Panc1 (cell line): ENCODE measurements at regions not wholly inside any gene's neighbourhood (a gene's known extent, or its start where the extent isn't known, plus 50 kb on each side); places are given as distances from the start of the nearest gene placed in this dataset.

Experiments used
- ATAC-seq: fragments of 200-7000 bp; cut with Tn5 transposase; 2 replicates; pipeline ENCODE4 v1.9.1; 2020; ENCODE audit warnings: mild to moderate bottlenecking, moderate library complexity
- BruUV-seq: library from RNA; stranded (reverse); fragments of 400-500 nt; replicated peaks from 2 replicates; lab custom pipeline; 2021; lab: Mats Ljungman, UMichigan
- CTCF ChIA-PET: fragments of 300-600 bp; sonication (Branson Sonifier 250); formaldehyde crosslinking; loops from one replicate; lab custom pipeline; 2022; ENCODE audit warnings: antibody characterized with exemption; lab: Charles Lee
- POLR2A ChIA-PET: fragments of 300-600 bp; sonication (Branson Sonifier 250); formaldehyde crosslinking; loops from one replicate; lab custom pipeline; 2022; ENCODE audit warnings: antibody characterized with exemption; lab: Charles Lee
- DNase-seq: peaks from one replicate; pipeline ENCODE4 v3.0.0-alpha.2; 2010; ENCODE audit warnings: low read depth, low spot score
- H3K27ac ChIP-seq: 2 replicates; pipeline ENCODE4 v1.5.1; 2011; ENCODE audit warnings: mild to moderate bottlenecking, low read length, inconsistent platforms
- H3K27me3 ChIP-seq: fragments of 200-500 bp; sonication (Bioruptor generic); 2 replicates; pipeline ENCODE4 v1.6.0; 2014; ENCODE audit warnings: low read length, inconsistent platforms; ENCODE audit not compliant: control insufficient read depth, insufficient read depth
- H3K36me3 ChIP-seq: fragments of 200-500 bp; sonication (Bioruptor generic); 2 replicates; pipeline ENCODE4 v1.5.1; 2014; ENCODE audit warnings: inconsistent platforms, mild to moderate bottlenecking, low read length, moderate library complexity; ENCODE audit not compliant: control insufficient read depth, insufficient read depth
- H3K4me1 ChIP-seq: 2 replicates; pipeline ENCODE4 v1.5.1; 2011; ENCODE audit warnings: inconsistent platforms, mild to moderate bottlenecking, low read length, moderate library complexity; ENCODE audit not compliant: control insufficient read depth, insufficient read depth
- H3K4me3 ChIP-seq, 2 experiments: 2 replicates each; pipeline ENCODE4 v1.5.1; 2011 to 2012; ENCODE audit warnings: low read depth in 2 of 2, low read length in 2 of 2, mild to moderate bottlenecking in 2 of 2, inconsistent platforms in 1 of 2, moderate library complexity in 1 of 2
- H3K9me3 ChIP-seq: fragments of 200-500 bp; sonication (Bioruptor generic); 2 replicates; pipeline ENCODE4 v1.5.1; 2014; ENCODE audit warnings: low read depth, mild to moderate bottlenecking, inconsistent platforms, low read length, moderate library complexity; ENCODE audit not compliant: control insufficient read depth, insufficient read depth
- POLR2AphosphoS5 ChIP-seq: IDR thresholded peaks from 2 replicates; pipeline ENCODE4 v1.6.1; 2012; ENCODE audit warnings: mild to moderate bottlenecking, low read depth, low read length, moderate library complexity
- SIN3A ChIP-seq: IDR thresholded peaks from 2 replicates; pipeline ENCODE4 v1.6.1; 2012; ENCODE audit warnings: low read depth, mild to moderate bottlenecking, low read length, moderate library complexity, borderline replicate concordance; ENCODE audit not compliant: insufficient read depth
- TCF7L2 ChIP-seq: IDR thresholded peaks from 2 replicates; pipeline ENCODE4 v1.6.1; 2011; ENCODE audit warnings: mild to moderate bottlenecking, low read depth, low read length, inconsistent platforms
- in situ Hi-C: cut with HindIII; loops from 2 replicates; pipeline ENCODE4 v1.10.0; 2016; ENCODE audit warnings: low sequenced_read_pairs, low pct_unique_long_range_greater_than_20kb
- intact Hi-C: fragments of 100-400 bp; cut with micrococcal nuclease; formaldehyde crosslinking; loops from one replicate; pipeline ENCODE4 v1.10.0; 2022; ENCODE audit not compliant: unreplicated experiment
- TF ChIP-seq, protein P1 (sequence below): fragments of 450-650 bp; IDR thresholded peaks from 2 replicates; pipeline ENCODE4 v1.5.1; 2017; ENCODE audit warnings: mild to moderate bottlenecking
- TF ChIP-seq, protein P2 (sequence below), 2 experiments: IDR thresholded peaks; 2 replicates each; pipeline ENCODE4 v1.6.1; 2011 to 2012; ENCODE audit warnings: low read depth in 2 of 2, control low read depth in 1 of 2, low read length in 1 of 2, mild to moderate bottlenecking in 1 of 2, moderate library complexity in 1 of 2; ENCODE audit not compliant: insufficient read depth in 1 of 2

DNA sequence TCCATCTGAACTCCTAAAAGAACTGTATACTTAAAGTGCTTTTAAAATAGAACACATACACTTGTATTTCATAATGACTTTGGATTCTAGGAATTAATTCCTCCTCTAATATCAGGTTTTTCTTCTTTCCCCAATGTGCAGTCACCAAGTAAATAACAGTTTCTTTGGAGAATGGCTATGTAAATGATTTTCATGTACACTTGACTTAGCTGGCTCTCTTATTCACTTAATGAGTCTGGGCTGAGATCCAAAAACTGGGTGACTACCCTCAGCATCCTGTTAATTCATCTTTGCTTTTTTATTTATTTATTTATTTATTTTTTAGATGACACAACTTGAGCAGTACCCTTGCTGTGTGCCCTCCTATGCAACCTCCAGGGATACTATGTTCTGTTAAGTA, 1003.7 kb downstream of the SLITRK1 start:
- Histone ChIP-seq H3K27me3 (no peaks in the 10 kb centered on the region), H3K4me1 (no peaks in the 10 kb centered on the region), H3K27ac (no peak overlapping the region), H3K4me3 (no peak overlapping the region), H3K9me3 (no peaks in the 10 kb centered on the region), H3K36me3 (no peaks in the 10 kb centered on the region)
- ATAC-seq (no peak), DNase-seq (no peak)
- ChIA-PET CTCF (no interaction called here), POLR2A (no interaction called here)
- in situ Hi-C loops (no loop called here), intact Hi-C loops (no loop called here)
- no peak for TF ChIP-seq TCF7L2
- TF ChIP-seq SIN3A: no peak
- TF ChIP-seq POLR2AphosphoS5: no peak
- TF ChIP-seq, protein P1, sequence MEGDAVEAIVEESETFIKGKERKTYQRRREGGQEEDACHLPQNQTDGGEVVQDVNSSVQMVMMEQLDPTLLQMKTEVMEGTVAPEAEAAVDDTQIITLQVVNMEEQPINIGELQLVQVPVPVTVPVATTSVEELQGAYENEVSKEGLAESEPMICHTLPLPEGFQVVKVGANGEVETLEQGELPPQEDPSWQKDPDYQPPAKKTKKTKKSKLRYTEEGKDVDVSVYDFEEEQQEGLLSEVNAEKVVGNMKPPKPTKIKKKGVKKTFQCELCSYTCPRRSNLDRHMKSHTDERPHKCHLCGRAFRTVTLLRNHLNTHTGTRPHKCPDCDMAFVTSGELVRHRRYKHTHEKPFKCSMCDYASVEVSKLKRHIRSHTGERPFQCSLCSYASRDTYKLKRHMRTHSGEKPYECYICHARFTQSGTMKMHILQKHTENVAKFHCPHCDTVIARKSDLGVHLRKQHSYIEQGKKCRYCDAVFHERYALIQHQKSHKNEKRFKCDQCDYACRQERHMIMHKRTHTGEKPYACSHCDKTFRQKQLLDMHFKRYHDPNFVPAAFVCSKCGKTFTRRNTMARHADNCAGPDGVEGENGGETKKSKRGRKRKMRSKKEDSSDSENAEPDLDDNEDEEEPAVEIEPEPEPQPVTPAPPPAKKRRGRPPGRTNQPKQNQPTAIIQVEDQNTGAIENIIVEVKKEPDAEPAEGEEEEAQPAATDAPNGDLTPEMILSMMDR: no peak
- TF ChIP-seq, protein P2, sequence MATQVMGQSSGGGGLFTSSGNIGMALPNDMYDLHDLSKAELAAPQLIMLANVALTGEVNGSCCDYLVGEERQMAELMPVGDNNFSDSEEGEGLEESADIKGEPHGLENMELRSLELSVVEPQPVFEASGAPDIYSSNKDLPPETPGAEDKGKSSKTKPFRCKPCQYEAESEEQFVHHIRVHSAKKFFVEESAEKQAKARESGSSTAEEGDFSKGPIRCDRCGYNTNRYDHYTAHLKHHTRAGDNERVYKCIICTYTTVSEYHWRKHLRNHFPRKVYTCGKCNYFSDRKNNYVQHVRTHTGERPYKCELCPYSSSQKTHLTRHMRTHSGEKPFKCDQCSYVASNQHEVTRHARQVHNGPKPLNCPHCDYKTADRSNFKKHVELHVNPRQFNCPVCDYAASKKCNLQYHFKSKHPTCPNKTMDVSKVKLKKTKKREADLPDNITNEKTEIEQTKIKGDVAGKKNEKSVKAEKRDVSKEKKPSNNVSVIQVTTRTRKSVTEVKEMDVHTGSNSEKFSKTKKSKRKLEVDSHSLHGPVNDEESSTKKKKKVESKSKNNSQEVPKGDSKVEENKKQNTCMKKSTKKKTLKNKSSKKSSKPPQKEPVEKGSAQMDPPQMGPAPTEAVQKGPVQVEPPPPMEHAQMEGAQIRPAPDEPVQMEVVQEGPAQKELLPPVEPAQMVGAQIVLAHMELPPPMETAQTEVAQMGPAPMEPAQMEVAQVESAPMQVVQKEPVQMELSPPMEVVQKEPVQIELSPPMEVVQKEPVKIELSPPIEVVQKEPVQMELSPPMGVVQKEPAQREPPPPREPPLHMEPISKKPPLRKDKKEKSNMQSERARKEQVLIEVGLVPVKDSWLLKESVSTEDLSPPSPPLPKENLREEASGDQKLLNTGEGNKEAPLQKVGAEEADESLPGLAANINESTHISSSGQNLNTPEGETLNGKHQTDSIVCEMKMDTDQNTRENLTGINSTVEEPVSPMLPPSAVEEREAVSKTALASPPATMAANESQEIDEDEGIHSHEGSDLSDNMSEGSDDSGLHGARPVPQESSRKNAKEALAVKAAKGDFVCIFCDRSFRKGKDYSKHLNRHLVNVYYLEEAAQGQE (IDR thresholded peaks at IDR 0.05; ENCODE audit: insufficient read depth in 1 of 2, low read depth in 2 of 2, low read length in 1 of 2): no peak
- no TSS peak for BruUV-seq

DNA sequence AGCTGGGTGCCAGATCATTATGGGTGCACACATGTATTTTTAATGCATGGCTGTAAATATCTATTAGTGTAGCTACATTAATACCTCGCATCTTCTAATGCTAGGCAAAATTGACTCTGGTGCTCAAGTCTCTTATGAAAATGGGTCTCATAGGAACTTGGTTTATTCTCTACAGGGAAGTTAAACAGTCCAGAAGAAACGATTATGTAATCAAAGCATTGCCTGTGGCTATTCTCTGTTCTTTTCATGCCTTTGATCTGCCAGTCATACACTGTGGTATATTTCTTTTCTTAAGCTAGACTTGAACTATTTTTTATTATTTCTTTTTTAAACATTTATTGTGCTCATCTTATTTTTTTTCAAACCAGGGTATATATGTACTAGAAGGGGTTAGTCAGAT, 1015.0 kb downstream of the SLITRK1 start:
- Histone ChIP-seq H3K27me3 (no peaks in the 10 kb centered on the region), H3K27ac (no peak overlapping the region), H3K4me1 (no peaks in the 10 kb centered on the region), H3K9me3 (no peaks in the 10 kb centered on the region), H3K4me3 (no peak overlapping the region), H3K36me3 (no peaks in the 10 kb centered on the region)
- TF ChIP-seq, protein P2 (IDR thresholded peaks at IDR 0.05; ENCODE audit: insufficient read depth in 1 of 2, low read depth in 2 of 2, low read length in 1 of 2): no peak
- TF ChIP-seq SIN3A (no peak), POLR2AphosphoS5 (no peak), TCF7L2 (no peak)
- TF ChIP-seq, protein P1: no peak
- intact Hi-C loops (no loop called here), in situ Hi-C loops (no loop called here)
- ATAC-seq: no peak
- POLR2A ChIA-PET: no interaction called here
- CTCF ChIA-PET: no interaction called here
- DNase-seq: no peak
- no TSS peak for BruUV-seq
